ENCODE measurements at regions not wholly inside any gene's neighbourhood (a gene's known extent, or its start where the extent isn't known, plus 50 kb on each side); places are given as distances from the start of the nearest gene placed in this dataset.

GRCh38 chr1:78289603-78290002 is 201.2 kb upstream of the PTGFR start:
- intact Hi-C loops (cut with DNase I; ENCODE audit: low total_unique reads): no loop called here
- Histone ChIP-seq H3K9me3 (no peaks in the 10 kb centered on the region), H3K27me3 (replicated peaks in 1 of 7) (no peaks in the 10 kb centered on the region), H3K27ac (no peak overlapping the region), H3K4me3 (no peak overlapping the region), H3K36me3 (no peaks in the 10 kb centered on the region), H3K4me1 (no peaks in the 10 kb centered on the region)
- 71 to 98% (median 86%) methylated on average over 1 of the region's 1 CpG for WGBS, 5 donors
- TF ChIP-seq, protein P1, sequence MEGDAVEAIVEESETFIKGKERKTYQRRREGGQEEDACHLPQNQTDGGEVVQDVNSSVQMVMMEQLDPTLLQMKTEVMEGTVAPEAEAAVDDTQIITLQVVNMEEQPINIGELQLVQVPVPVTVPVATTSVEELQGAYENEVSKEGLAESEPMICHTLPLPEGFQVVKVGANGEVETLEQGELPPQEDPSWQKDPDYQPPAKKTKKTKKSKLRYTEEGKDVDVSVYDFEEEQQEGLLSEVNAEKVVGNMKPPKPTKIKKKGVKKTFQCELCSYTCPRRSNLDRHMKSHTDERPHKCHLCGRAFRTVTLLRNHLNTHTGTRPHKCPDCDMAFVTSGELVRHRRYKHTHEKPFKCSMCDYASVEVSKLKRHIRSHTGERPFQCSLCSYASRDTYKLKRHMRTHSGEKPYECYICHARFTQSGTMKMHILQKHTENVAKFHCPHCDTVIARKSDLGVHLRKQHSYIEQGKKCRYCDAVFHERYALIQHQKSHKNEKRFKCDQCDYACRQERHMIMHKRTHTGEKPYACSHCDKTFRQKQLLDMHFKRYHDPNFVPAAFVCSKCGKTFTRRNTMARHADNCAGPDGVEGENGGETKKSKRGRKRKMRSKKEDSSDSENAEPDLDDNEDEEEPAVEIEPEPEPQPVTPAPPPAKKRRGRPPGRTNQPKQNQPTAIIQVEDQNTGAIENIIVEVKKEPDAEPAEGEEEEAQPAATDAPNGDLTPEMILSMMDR (IDR thresholded peaks at IDR 0.05 in 8 of 11, conservative IDR thresholded peaks at IDR 0.05 in 3 of 11): no peak
- TF ChIP-seq POLR2AphosphoS5 (IDR thresholded peaks at IDR 0.05) (no peak), POLR2A (IDR thresholded peaks at IDR 0.05) (no peak)
- DNase-seq: no peak

DNA sequence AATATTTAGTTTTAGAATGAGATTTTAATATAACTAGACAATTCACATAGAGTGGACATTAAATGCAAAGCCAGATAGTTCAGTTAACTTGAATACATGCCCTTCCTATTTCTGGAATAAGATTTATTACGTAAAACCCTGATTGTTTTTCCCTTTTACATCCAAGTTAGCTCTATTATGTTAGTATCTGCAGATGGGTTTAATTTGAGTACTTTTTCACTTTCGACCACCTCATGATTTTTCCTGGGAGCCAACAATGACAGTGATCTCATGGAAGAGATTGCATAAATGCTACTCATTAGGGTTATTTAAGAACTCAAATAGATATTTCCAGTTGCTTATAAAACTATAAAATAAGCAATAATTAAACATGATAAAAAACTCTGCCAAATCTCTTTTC is 199.4 kb upstream of the PTGFR start:
- H3K27me3 ChIP-seq (replicated peaks in 1 of 7): no peaks in the 10 kb centered on the region
- no peak for TF ChIP-seq POLR2AphosphoS5 (IDR thresholded peaks at IDR 0.05)
- TF ChIP-seq POLR2A (IDR thresholded peaks at IDR 0.05): no peak
- TF ChIP-seq, protein P1 (IDR thresholded peaks at IDR 0.05 in 8 of 11, conservative IDR thresholded peaks at IDR 0.05 in 3 of 11): no peak
- no peak overlapping the region for H3K27ac ChIP-seq
- DNase-seq: no peak
- H3K4me1 ChIP-seq: no peaks in the 10 kb centered on the region
- intact Hi-C loops (cut with DNase I; ENCODE audit: low total_unique reads): no loop called here
- H3K9me3 ChIP-seq: no peaks in the 10 kb centered on the region
- H3K36me3 ChIP-seq: no peaks in the 10 kb centered on the region
- WGBS, 5 donors: 75 to 88% (median 82%) methylated on average over 2 of the region's 2 CpGs
- H3K4me3 ChIP-seq: no peak overlapping the region

- no peaks in the 10 kb centered on the region for H3K27me3 ChIP-seq (replicated peaks in 1 of 7)
- no peak overlapping the region for H3K4me3 ChIP-seq
- H3K9me3 ChIP-seq: no peaks in the 10 kb centered on the region
- H3K36me3 ChIP-seq: no peaks in the 10 kb centered on the region
- intact Hi-C loops (cut with DNase I; ENCODE audit: low total_unique reads): no loop called here
- TF ChIP-seq, protein P1 (IDR thresholded peaks at IDR 0.05 in 8 of 11, conservative IDR thresholded peaks at IDR 0.05 in 3 of 11): no peak
- no peak for TF ChIP-seq POLR2A (IDR thresholded peaks at IDR 0.05)
- TF ChIP-seq POLR2AphosphoS5 (IDR thresholded peaks at IDR 0.05): no peak
- H3K4me1 ChIP-seq: no peaks in the 10 kb centered on the region
- no peak for DNase-seq
- H3K27ac ChIP-seq: no peak overlapping the region
Measured at GRCh38 chr1:78291872-78292271, 198.9 kb upstream of the PTGFR start.

DNA sequence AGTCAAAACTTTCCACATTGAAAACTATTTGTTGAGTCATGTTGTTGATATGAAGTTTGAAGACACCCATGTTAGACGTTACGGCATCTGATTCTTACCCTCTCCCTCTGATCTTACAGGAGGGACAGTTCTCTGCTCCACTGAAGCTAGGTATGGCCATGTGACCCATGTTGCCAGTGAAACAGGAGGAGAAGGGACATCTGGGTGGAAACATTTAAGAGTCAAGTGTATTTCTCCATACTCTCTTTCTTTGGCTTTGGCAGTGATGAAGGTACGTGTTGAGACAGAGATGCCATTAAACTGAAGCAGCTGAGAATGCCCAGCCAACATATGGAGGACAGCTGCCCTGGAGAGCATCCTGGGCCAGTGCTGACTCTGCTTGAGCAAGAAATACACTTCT is 198.4 kb upstream of the PTGFR start:
- no peaks in the 10 kb centered on the region for H3K36me3 ChIP-seq
- intact Hi-C loops (cut with DNase I; ENCODE audit: low total_unique reads): no loop called here
- WGBS, 5 donors: 77 to 90% (median 84%) methylated on average over 3 of the region's 3 CpGs
- no peak overlapping the region for H3K4me3 ChIP-seq
- H3K4me1 ChIP-seq: no peaks in the 10 kb centered on the region
- TF ChIP-seq POLR2AphosphoS5 (IDR thresholded peaks at IDR 0.05): no peak
- TF ChIP-seq, protein P1 (IDR thresholded peaks at IDR 0.05 in 8 of 11, conservative IDR thresholded peaks at IDR 0.05 in 3 of 11): no peak
- no peak for TF ChIP-seq POLR2A (IDR thresholded peaks at IDR 0.05)
- H3K27me3 ChIP-seq (replicated peaks in 1 of 7): no peaks in the 10 kb centered on the region
- H3K27ac ChIP-seq: no peak overlapping the region
- no peak for DNase-seq
- no peaks in the 10 kb centered on the region for H3K9me3 ChIP-seq

Data from spleen (tissue), 11 donors.